Thyroid gland (tissue), 4 donors: ENCODE measurements at regions not wholly inside any gene's neighbourhood (a gene's known extent, or its start where the extent isn't known, plus 50 kb on each side); places are given as distances from the start of the nearest gene placed in this dataset.

Experiments used
- POLR2A ChIP-seq, 2 donors: fragments of 450-650 bp; IDR thresholded peaks; one replicate each; pipeline ENCODE4 v1.6.1; 2017; ENCODE audit warnings: antibody characterized with exemption in 2 of 2, mild to moderate bottlenecking in 2 of 2, moderate library complexity in 1 of 2
- TF ChIP-seq, protein P1 (sequence below), 6 experiments: fragments of 200-600 bp in 3 of 6; fragments of 450-650 bp in 3 of 6; sonication (generic) in 3 of 6; IDR thresholded peaks; one replicate each; pipeline ENCODE4 v1.5.1; 2016 to 2019; ENCODE audit warnings: antibody characterized with exemption in 6 of 6, mild to moderate bottlenecking in 2 of 6, inconsistent platforms in 1 of 6, moderate library complexity in 1 of 6

GRCh38 chr14:58822856-58823255 is 185.1 kb downstream of the DACT1 start:
- TF ChIP-seq, protein P1, sequence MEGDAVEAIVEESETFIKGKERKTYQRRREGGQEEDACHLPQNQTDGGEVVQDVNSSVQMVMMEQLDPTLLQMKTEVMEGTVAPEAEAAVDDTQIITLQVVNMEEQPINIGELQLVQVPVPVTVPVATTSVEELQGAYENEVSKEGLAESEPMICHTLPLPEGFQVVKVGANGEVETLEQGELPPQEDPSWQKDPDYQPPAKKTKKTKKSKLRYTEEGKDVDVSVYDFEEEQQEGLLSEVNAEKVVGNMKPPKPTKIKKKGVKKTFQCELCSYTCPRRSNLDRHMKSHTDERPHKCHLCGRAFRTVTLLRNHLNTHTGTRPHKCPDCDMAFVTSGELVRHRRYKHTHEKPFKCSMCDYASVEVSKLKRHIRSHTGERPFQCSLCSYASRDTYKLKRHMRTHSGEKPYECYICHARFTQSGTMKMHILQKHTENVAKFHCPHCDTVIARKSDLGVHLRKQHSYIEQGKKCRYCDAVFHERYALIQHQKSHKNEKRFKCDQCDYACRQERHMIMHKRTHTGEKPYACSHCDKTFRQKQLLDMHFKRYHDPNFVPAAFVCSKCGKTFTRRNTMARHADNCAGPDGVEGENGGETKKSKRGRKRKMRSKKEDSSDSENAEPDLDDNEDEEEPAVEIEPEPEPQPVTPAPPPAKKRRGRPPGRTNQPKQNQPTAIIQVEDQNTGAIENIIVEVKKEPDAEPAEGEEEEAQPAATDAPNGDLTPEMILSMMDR (IDR thresholded peaks at IDR 0.05): no peak
- no peak for TF ChIP-seq POLR2A (IDR thresholded peaks at IDR 0.05)
